GM23248 (cell line): ENCODE measurements at regions not wholly inside any gene's neighbourhood (a gene's known extent, or its start where the extent isn't known, plus 50 kb on each side); places are given as distances from the start of the nearest gene placed in this dataset.

Experiments used
- DNase-seq: peaks from one replicate; pipeline ENCODE4 v3.0.0-alpha.2; 2015
- H2AFZ ChIP-seq: fragments of 200-600 bp; sonication (generic); 2 replicates; pipeline ENCODE4 v1.6.1; 2016; ENCODE audit warnings: antibody characterized with exemption
- H3F3A ChIP-seq: fragments of 200-600 bp; sonication (generic); 2 replicates; pipeline ENCODE4 v1.6.1; 2016; ENCODE audit warnings: mild to moderate bottlenecking, antibody characterized with exemption, mixed run types; ENCODE audit not compliant: insufficient read depth
- H3K27ac ChIP-seq: fragments of 200-600 bp; sonication (generic); 2 replicates; pipeline ENCODE4 v1.5.1; 2016; ENCODE audit warnings: mild to moderate bottlenecking
- H3K27me3 ChIP-seq: fragments of 200-600 bp; sonication (generic); replicated peaks from 2 replicates; pipeline ENCODE4 v1.6.1; 2016; ENCODE audit warnings: mild to moderate bottlenecking; ENCODE audit not compliant: insufficient read depth
- H3K36me3 ChIP-seq: fragments of 200-600 bp; sonication (generic); 2 replicates; pipeline ENCODE4 v1.6.1; 2016; ENCODE audit warnings: low read depth, mild to moderate bottlenecking
- H3K4me1 ChIP-seq: fragments of 200-600 bp; sonication (generic); 2 replicates; pipeline ENCODE4 v1.6.1; 2016; ENCODE audit warnings: mild to moderate bottlenecking; ENCODE audit not compliant: insufficient read depth
- H3K4me2 ChIP-seq: fragments of 200-600 bp; sonication (generic); one replicate; pipeline ENCODE4 v1.6.1; 2016; ENCODE audit warnings: mild to moderate bottlenecking; ENCODE audit not compliant: unreplicated experiment
- H3K4me3 ChIP-seq: fragments of 200-600 bp; sonication (generic); 2 replicates; pipeline ENCODE4 v1.5.1; 2016; ENCODE audit warnings: mild to moderate bottlenecking
- H3K79me2 ChIP-seq: fragments of 200-600 bp; sonication (generic); 2 replicates; pipeline ENCODE4 v1.6.1; 2016; ENCODE audit warnings: mild to moderate bottlenecking; ENCODE audit not compliant: insufficient read depth
- H3K9ac ChIP-seq: fragments of 200-600 bp; sonication (generic); 2 replicates; pipeline ENCODE4 v1.6.1; 2016; ENCODE audit warnings: mild to moderate bottlenecking
- H3K9me2 ChIP-seq: fragments of 200-600 bp; sonication (generic); 2 replicates; pipeline ENCODE4 v1.6.1; 2016; ENCODE audit warnings: mixed run types, mild to moderate bottlenecking, moderate library complexity; ENCODE audit not compliant: insufficient read depth
- H3K9me3 ChIP-seq: fragments of 200-600 bp; sonication (generic); one replicate; pipeline ENCODE4 v1.6.1; 2017; ENCODE audit warnings: low read depth
- H4K20me1 ChIP-seq: fragments of 200-600 bp; sonication (generic); 2 replicates; pipeline ENCODE4 v1.6.0; 2016; ENCODE audit not compliant: insufficient read depth
- EZH2 ChIP-seq: fragments of 200-600 bp; sonication (generic); IDR thresholded peaks from 2 replicates; pipeline ENCODE4 v1.6.1; 2018; ENCODE audit warnings: antibody characterized with exemption, mild to moderate bottlenecking; ENCODE audit not compliant: insufficient read depth, poor library complexity, severe bottlenecking
- EZH2phosphoT487 ChIP-seq: fragments of 200-600 bp; sonication (generic); IDR thresholded peaks from 2 replicates; pipeline ENCODE4 v1.6.1; 2018; ENCODE audit warnings: antibody characterized with exemption, moderate library complexity, mild to moderate bottlenecking, low read depth; ENCODE audit not compliant: insufficient read depth
- WGBS, 2 experiments: methylation state at CpG; one replicate each; pipeline ENCODE4 v1.1.6; 2015 to 2017; ENCODE audit warnings: low lambda C conversion rate in 2 of 2, low coverage in 1 of 2; ENCODE audit errors: missing lambda C conversion rate in 2 of 2; 5-methylcytosine and 5-hydroxymethylcytosine counted together
- in situ Hi-C: fragments of 300-500 bp; cut with MboI; formaldehyde crosslinking; loops from 2 replicates; pipeline ENCODE4 v1.15.0; 2020

DNA sequence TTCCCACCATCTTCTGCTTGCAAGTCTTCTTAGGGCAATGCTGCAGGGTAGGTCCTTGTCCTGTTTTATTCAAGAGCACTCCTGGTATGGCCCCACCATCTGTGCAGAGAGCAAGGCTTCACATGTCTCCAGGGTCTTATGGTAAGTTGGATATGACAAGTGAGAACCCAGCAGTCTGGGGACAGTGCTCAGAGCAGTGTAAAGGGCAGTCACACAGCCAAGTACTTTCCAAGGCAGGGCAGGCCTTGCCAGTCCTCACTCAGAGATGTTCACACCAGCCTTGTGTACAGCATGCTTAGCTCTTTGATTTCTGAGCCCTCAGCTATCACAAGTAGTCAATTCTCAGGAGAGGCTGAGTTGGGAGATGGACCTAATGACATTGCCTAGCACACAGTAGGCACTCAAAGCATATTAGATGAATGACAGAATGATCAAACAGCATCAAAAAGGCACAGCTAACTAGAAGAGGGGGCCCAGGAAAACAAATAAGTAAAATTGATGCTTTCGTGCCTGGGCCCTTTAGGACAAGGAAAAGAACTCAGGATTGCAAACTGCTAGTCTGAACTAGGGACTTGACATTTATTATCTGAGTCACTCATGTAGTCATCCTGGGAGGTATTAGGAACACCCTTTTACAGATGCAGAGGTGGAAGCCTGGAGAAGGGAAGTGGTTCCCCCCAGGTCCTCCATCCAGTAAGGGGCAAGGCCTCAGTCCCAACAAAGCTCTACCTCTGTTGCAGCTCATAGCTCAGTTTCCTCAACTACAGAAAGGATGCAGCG, 86.7 kb upstream of the CTAGE1 start:
- Histone ChIP-seq H3K4me1 (peaks cover 30% of the 10 kb centered on the region), H3K4me2 (peak overlapping the region; percentile 62), H3K9ac (peak overlapping the region; percentile 65), H4K20me1 (no peaks in the 10 kb centered on the region), H3K9me2 (no peaks in the 10 kb centered on the region), H3K79me2 (no peaks in the 10 kb centered on the region), H3K4me3 (no peak overlapping the region), H3K9me3 (no peaks in the 10 kb centered on the region), H2AFZ (peak overlapping the region; percentile 41), H3K27me3 (no peaks in the 10 kb centered on the region), H3K36me3 (no peaks in the 10 kb centered on the region), H3F3A (peaks cover 34% of the 10 kb centered on the region), H3K27ac (peak overlapping the region; percentile 90)
- 43 to 55% methylated on average over 2 of the region's 2 CpGs for WGBS, 2 experiments
- peak; percentile 75 for DNase-seq
- in situ Hi-C loops, result no loop called here
- no peak for TF ChIP-seq EZH2phosphoT487
- TF ChIP-seq EZH2, result no peak

- peak overlapping the region; percentile 90 for H3K27ac ChIP-seq
- peak overlapping the region; percentile 65 for H3K9ac ChIP-seq
- no peak overlapping the region for H2AFZ ChIP-seq
- H3K9me3 ChIP-seq, result no peaks in the 10 kb centered on the region
- H3F3A ChIP-seq, result peaks cover 34% of the 10 kb centered on the region
- in situ Hi-C loops, result no loop called here
- no peaks in the 10 kb centered on the region for H3K79me2 ChIP-seq
- peak overlapping the region; percentile 62 for H3K4me2 ChIP-seq
- H3K36me3 ChIP-seq, result no peaks in the 10 kb centered on the region
- peaks cover 30% of the 10 kb centered on the region for H3K4me1 ChIP-seq
- H3K4me3 ChIP-seq, result no peak overlapping the region
- H4K20me1 ChIP-seq, result no peaks in the 10 kb centered on the region
- H3K27me3 ChIP-seq, result no peaks in the 10 kb centered on the region
- H3K9me2 ChIP-seq, result no peaks in the 10 kb centered on the region
- peak; percentile 53 for DNase-seq
- 7 to 8% methylated on average over 1 of the region's 1 CpG for WGBS, 2 experiments
- TF ChIP-seq EZH2phosphoT487 (no peak), EZH2 (no peak)
These were observed 87.5 kb upstream of the CTAGE1 start for GRCh38 chr18:22505141-22505591.

DNA sequence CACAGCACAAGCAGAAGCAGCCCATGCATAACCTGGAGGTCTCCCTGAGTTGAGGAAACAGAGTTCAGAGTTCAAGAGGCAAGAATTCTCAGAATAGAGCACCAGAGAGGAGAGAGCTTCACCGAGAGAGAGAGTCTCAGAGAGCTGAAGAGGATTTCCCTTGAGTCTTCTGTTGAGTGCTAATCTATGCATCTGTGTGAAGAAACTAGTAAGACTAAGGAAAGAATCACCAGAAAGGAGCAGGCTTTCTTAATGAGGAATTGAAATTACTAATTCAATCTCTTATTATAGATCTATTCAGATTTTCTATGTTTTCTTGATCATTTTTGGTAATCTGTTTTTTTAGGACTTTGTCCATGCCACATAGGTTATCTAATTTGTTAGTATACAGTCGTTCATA, 89.3 kb upstream of the CTAGE1 start:
- TF ChIP-seq EZH2 (no peak), EZH2phosphoT487 (no peak)
- Histone ChIP-seq H2AFZ (no peak overlapping the region), H3K4me3 (no peak overlapping the region), H4K20me1 (no peaks in the 10 kb centered on the region), H3K9ac (no peak overlapping the region), H3K79me2 (no peaks in the 10 kb centered on the region), H3F3A (peaks cover 34% of the 10 kb centered on the region), H3K27ac (no peak overlapping the region), H3K36me3 (no peaks in the 10 kb centered on the region), H3K9me3 (no peaks in the 10 kb centered on the region), H3K27me3 (no peaks in the 10 kb centered on the region), H3K4me1 (peaks cover 30% of the 10 kb centered on the region), H3K4me2 (no peak overlapping the region), H3K9me2 (no peaks in the 10 kb centered on the region)
- in situ Hi-C loops, result no loop called here
- 90 to 92% methylated on average over 2 of the region's 2 CpGs for WGBS, 2 experiments
- DNase-seq, result no peak

DNA sequence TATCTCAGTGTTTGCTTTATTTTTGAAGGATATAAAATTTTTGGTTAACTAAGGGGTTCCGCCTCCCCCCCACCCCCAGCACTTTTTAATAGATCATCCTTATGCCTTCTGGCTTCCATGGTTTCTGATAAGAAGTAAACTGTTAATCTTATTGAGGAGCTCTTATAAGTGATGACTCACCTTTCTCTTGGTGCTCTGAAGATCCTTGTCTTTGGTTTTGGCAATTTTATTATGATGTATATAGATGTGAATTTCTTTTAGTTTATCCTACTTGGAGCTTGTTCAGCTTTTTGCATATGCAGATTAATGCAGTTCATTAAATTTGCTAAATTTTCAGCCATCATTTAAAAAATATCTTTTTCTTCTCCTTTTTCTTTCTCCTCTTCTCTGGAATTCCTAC, 91.7 kb upstream of the CTAGE1 start:
- H2AFZ ChIP-seq, result no peak overlapping the region
- 11 to 13% methylated on average over 1 of the region's 1 CpG for WGBS, 2 experiments
- H3K4me2 ChIP-seq, result no peak overlapping the region
- TF ChIP-seq EZH2phosphoT487, result no peak
- no peak for TF ChIP-seq EZH2
- no peak overlapping the region for H3K27ac ChIP-seq
- peak; percentile 21 for DNase-seq
- H4K20me1 ChIP-seq, result no peaks in the 10 kb centered on the region
- no peaks in the 10 kb centered on the region for H3K27me3 ChIP-seq
- no peak overlapping the region for H3K9ac ChIP-seq
- peaks cover 15% of the 10 kb centered on the region for H3F3A ChIP-seq
- no peaks in the 10 kb centered on the region for H3K9me2 ChIP-seq
- H3K36me3 ChIP-seq, result no peaks in the 10 kb centered on the region
- no peaks in the 10 kb centered on the region for H3K9me3 ChIP-seq
- in situ Hi-C loops, result no loop called here
- H3K4me3 ChIP-seq, result no peak overlapping the region
- peaks cover 14% of the 10 kb centered on the region for H3K4me1 ChIP-seq
- H3K79me2 ChIP-seq, result no peaks in the 10 kb centered on the region
